ENCODE measurements at regions not wholly inside any gene's neighbourhood (a gene's known extent, or its start where the extent isn't known, plus 50 kb on each side); places are given as distances from the start of the nearest gene placed in this dataset.
"Not testable (repeated sequence)": the region's sequence is repeated elsewhere in the genome, so short reads cannot be mapped to it uniquely, and the experiment has no call there.

- TF ChIP-seq NFE2L2 (conservative IDR thresholded peaks at IDR 0.05; ENCODE audit: low read length): no peak
- CTCF ChIA-PET: no interaction called here
- Histone ChIP-seq H3K4me1 (no peaks in the 10 kb centered on the region), H3K4me3 (no peak overlapping the region), H3K4me2 (no peak overlapping the region), H3K9me3 (no peaks in the 10 kb centered on the region), H3K27ac (no peak overlapping the region)
- ATAC-seq: no peak
- 57% methylated on average over 8 of the region's 8 CpGs for WGBS (ENCODE audit: missing lambda C conversion rate)
- DNase-seq (ENCODE audit: low read depth in 1 of 2, low spot score in 1 of 2): no peak
- FAIRE-seq: no peak
- POLR2A ChIA-PET: no interaction called here
Observed at GRCh38 chr14:30357791-30358190, 201.2 kb upstream of the G2E3 start.

- no peak for DNase-seq (ENCODE audit: low read depth in 1 of 2, low spot score in 1 of 2)
- Histone ChIP-seq H3K9me3 (no peaks in the 10 kb centered on the region), H3K27ac (no peak overlapping the region), H3K4me1 (no peaks in the 10 kb centered on the region), H3K4me2 (no peak overlapping the region), H3K4me3 (no peak overlapping the region)
- TF ChIP-seq CEBPB (IDR thresholded peaks at IDR 0.05): no peak
- no peak for TF ChIP-seq MAZ (IDR thresholded peaks at IDR 0.05; ENCODE audit: borderline replicate concordance, low read depth, low read length)
- no peak for FAIRE-seq
- ATAC-seq: no peak
- WGBS (ENCODE audit: missing lambda C conversion rate): 46% methylated on average over 10 of the region's 10 CpGs
- CTCF ChIA-PET: no interaction called here
- POLR2A ChIA-PET: no interaction called here
Observed at GRCh38 chr14:30362369-30363218, 196.4 kb upstream of the G2E3 start.

- DNase-seq (ENCODE audit: low read depth in 1 of 2, low spot score in 1 of 2); POLR2A ChIA-PET; H3K9me3 ChIP-seq; ATAC-seq; H3K4me1 ChIP-seq; H3K4me3 ChIP-seq; FAIRE-seq; CTCF ChIA-PET; H3K27ac ChIP-seq; H3K4me2 ChIP-seq: not testable (repeated sequence)
- WGBS (ENCODE audit: missing lambda C conversion rate): 81% methylated on average over 8 of the region's 27 CpGs
Observed at GRCh38 chr14:30363219-30363880, 195.6 kb upstream of the G2E3 start.

- DNase-seq (ENCODE audit: low read depth in 1 of 2, low spot score in 1 of 2) (no peak), FAIRE-seq (no peak), ATAC-seq (no peak)
- Histone ChIP-seq H3K27ac (no peak overlapping the region), H3K4me3 (no peak overlapping the region), H3K4me2 (no peak overlapping the region), H3K9me3 (no peaks in the 10 kb centered on the region; the same call in 2 of the 3 replicates), H3K4me1 (no peaks in the 10 kb centered on the region)
- WGBS (ENCODE audit: missing lambda C conversion rate): 54% methylated on average over 5 of the region's 6 CpGs
- ChIA-PET CTCF (no interaction called here), POLR2A (no interaction called here)
- TF ChIP-seq ATOH8 (CRISPR knock-in tag; IDR thresholded peaks at IDR 0.05; ENCODE audit: low read depth) (no peak), BHLHE40 (IDR thresholded peaks at IDR 0.05; ENCODE audit: low read depth, low read length) (no peak), EP300 (IDR thresholded peaks at IDR 0.05) (no peak), PHF8 (IDR thresholded peaks at IDR 0.05; ENCODE audit: borderline replicate concordance, low read depth) (no peak), HES2 (IDR thresholded peaks at IDR 0.05) (no peak), RNF2 (IDR thresholded peaks at IDR 0.05; ENCODE audit: borderline replicate concordance, low read depth) (no peak), ZSCAN20 (CRISPR knock-in tag; IDR thresholded peaks at IDR 0.05) (no peak), E2F6 (IDR thresholded peaks at IDR 0.05; ENCODE audit: borderline replicate concordance, low read depth) (no peak), MAZ (IDR thresholded peaks at IDR 0.05; ENCODE audit: borderline replicate concordance, low read depth, low read length) (no peak), NR3C1 (IDR thresholded peaks at IDR 0.05) (no peak), SMC3 (IDR thresholded peaks at IDR 0.05) (no peak), EHMT2 (IDR thresholded peaks at IDR 0.05; ENCODE audit: low read depth) (no peak)
Observed at GRCh38 chr14:30369502-30370180, 189.3 kb upstream of the G2E3 start.
